Uterus (tissue), 3 donors: ENCODE measurements at regions not wholly inside any gene's neighbourhood (a gene's known extent, or its start where the extent isn't known, plus 50 kb on each side); places are given as distances from the start of the nearest gene placed in this dataset.

Experiments used
- DNase-seq, 2 donors: peaks; one replicate each; pipeline ENCODE4 v3.0.0-alpha.2; 2019 to 2020
- H3K27ac ChIP-seq, 2 donors: fragments of 200-600 bp; sonication (generic); 1 replicate in 1 of 2; 2 replicates in 1 of 2; pipeline ENCODE4 v1.5.1; 2016 to 2018
- H3K27me3 ChIP-seq, 2 donors: fragments of 200-600 bp; sonication (generic); one replicate each; pipeline ENCODE4 v1.5.1; 2018 to 2019; ENCODE audit warnings: control low read depth in 1 of 2
- H3K36me3 ChIP-seq, 2 donors: fragments of 200-600 bp; sonication (generic); one replicate each; pipeline ENCODE4 v1.5.1; 2019; ENCODE audit warnings: control low read depth in 1 of 2
- H3K4me1 ChIP-seq, 2 donors: fragments of 200-600 bp; sonication (generic); one replicate each; pipeline ENCODE4 v1.5.1; 2018 to 2019; ENCODE audit warnings: control low read depth in 1 of 2
- H3K4me3 ChIP-seq, 2 donors: fragments of 200-600 bp; sonication (generic); 1 replicate in 1 of 2; 2 replicates in 1 of 2; pipeline ENCODE4 v1.5.1; 2018 to 2019; ENCODE audit warnings: mild to moderate bottlenecking in 1 of 2
- H3K9me3 ChIP-seq, 2 donors: fragments of 200-600 bp; sonication (generic); one replicate each; pipeline ENCODE4 v1.5.1; 2019; ENCODE audit warnings: control low read depth in 1 of 2
- CTCF ChIP-seq, 4 experiments: fragments of 200-600 bp in 2 of 4; fragments of 450-650 bp in 2 of 4; sonication (generic) in 2 of 4; IDR thresholded peaks; one replicate each; pipeline ENCODE4 v1.5.1; 2016 to 2019; ENCODE audit warnings: antibody characterized with exemption in 4 of 4, mild to moderate bottlenecking in 2 of 4, moderate library complexity in 1 of 4
- POLR2A ChIP-seq, 2 donors: fragments of 450-650 bp; IDR thresholded peaks; one replicate each; pipeline ENCODE4 v1.6.1; 2016; ENCODE audit warnings: antibody characterized with exemption in 2 of 2, mild to moderate bottlenecking in 1 of 2, moderate library complexity in 1 of 2
- intact Hi-C: fragments of 100-400 bp; cut with DNase I; formaldehyde crosslinking; loops from one replicate; pipeline ENCODE4 v1.15.1; 2023; ENCODE audit warnings: low total_unique reads
- donor health status: DM: yes; HTN: yes; CAD: no.

GRCh38 chr6:11480541-11480940, 57.0 kb upstream of the TMEM170B start:
- Histone ChIP-seq H3K27ac (no peak overlapping the region), H3K4me1 (no peaks in the 10 kb centered on the region), H3K4me3 (no peak overlapping the region), H3K9me3 (no peaks in the 10 kb centered on the region), H3K27me3 (no peaks in the 10 kb centered on the region), H3K36me3 (no peaks in the 10 kb centered on the region)
- intact Hi-C loops = no loop called here
- no peak for DNase-seq
- TF ChIP-seq POLR2A (IDR thresholded peaks at IDR 0.05) (no peak), CTCF (IDR thresholded peaks at IDR 0.05) (no peak)

GRCh38 chr6:11479296-11479695, 58.3 kb upstream of the TMEM170B start:
- no peak for TF ChIP-seq CTCF (IDR thresholded peaks at IDR 0.05)
- no peak for TF ChIP-seq POLR2A (IDR thresholded peaks at IDR 0.05)
- Histone ChIP-seq H3K4me3 (no peak overlapping the region), H3K27me3 (no peaks in the 10 kb centered on the region), H3K36me3 (no peaks in the 10 kb centered on the region), H3K4me1 (no peaks in the 10 kb centered on the region), H3K27ac (no peak overlapping the region), H3K9me3 (no peaks in the 10 kb centered on the region)
- no peak for DNase-seq
- intact Hi-C loops = no loop called here

GRCh38 chr6:11478586-11478985, 59.0 kb upstream of the TMEM170B start:
- Histone ChIP-seq H3K4me3 (no peak overlapping the region), H3K36me3 (no peaks in the 10 kb centered on the region), H3K27me3 (no peaks in the 10 kb centered on the region), H3K4me1 (no peaks in the 10 kb centered on the region), H3K27ac (no peak overlapping the region), H3K9me3 (no peaks in the 10 kb centered on the region)
- no peak for DNase-seq
- TF ChIP-seq POLR2A (IDR thresholded peaks at IDR 0.05) (no peak), CTCF (IDR thresholded peaks at IDR 0.05) (no peak)
- intact Hi-C loops = no loop called here

- TF ChIP-seq CTCF (IDR thresholded peaks at IDR 0.05) (no peak), POLR2A (IDR thresholded peaks at IDR 0.05) (no peak)
- no peak for DNase-seq
- H3K36me3 ChIP-seq = no peaks in the 10 kb centered on the region
- no peak overlapping the region for H3K4me3 ChIP-seq
- intact Hi-C loops = no loop called here
- H3K9me3 ChIP-seq = no peaks in the 10 kb centered on the region
- H3K27me3 ChIP-seq = no peaks in the 10 kb centered on the region
- H3K27ac ChIP-seq = no peak overlapping the region
- no peaks in the 10 kb centered on the region for H3K4me1 ChIP-seq
Measured at GRCh38 chr6:11475016-11475415, 62.5 kb upstream of the TMEM170B start.

- H3K27me3 ChIP-seq = no peaks in the 10 kb centered on the region
- H3K27ac ChIP-seq = no peak overlapping the region
- H3K9me3 ChIP-seq = no peaks in the 10 kb centered on the region
- TF ChIP-seq CTCF (IDR thresholded peaks at IDR 0.05) = no peak
- TF ChIP-seq POLR2A (IDR thresholded peaks at IDR 0.05) = no peak
- intact Hi-C loops = no loop called here
- H3K4me3 ChIP-seq = no peak overlapping the region
- no peak for DNase-seq
- H3K36me3 ChIP-seq = no peaks in the 10 kb centered on the region
- H3K4me1 ChIP-seq = no peaks in the 10 kb centered on the region
Measured at GRCh38 chr6:11473008-11473740, 64.4 kb upstream of the TMEM170B start.
